ENCODE measurements at regions not wholly inside any gene's neighbourhood (a gene's known extent, or its start where the extent isn't known, plus 50 kb on each side); places are given as distances from the start of the nearest gene placed in this dataset.

GRCh38 chr4:180617196-180617595 is 1626.0 kb upstream of the TENM3 start (continued):
- TF ChIP-seq USF2 (IDR thresholded peaks at IDR 0.05; ENCODE audit: low read depth, low read length) (0 out of 2 replicates have a peak, but pooled peaks have one; percentile 37), USF2 (CRISPR knock-in tag; IDR thresholded peaks at IDR 0.05; ENCODE audit: borderline replicate concordance) (no peak), YEATS2 (CRISPR knock-in tag; IDR thresholded peaks at IDR 0.05; ENCODE audit: borderline replicate concordance) (no peak), FOXP4 (CRISPR knock-in tag; IDR thresholded peaks at IDR 0.05) (0 out of 2 replicates have a peak, but pooled peaks have one; percentile 17), GATAD1 (CRISPR knock-in tag; IDR thresholded peaks at IDR 0.05) (no peak), ZNF768 (CRISPR knock-in tag; IDR thresholded peaks at IDR 0.05) (no peak), TBX2 (CRISPR knock-in tag; IDR thresholded peaks at IDR 0.05; ENCODE audit: borderline replicate concordance) (peak; percentile 19; the same call in 1 of the 2 replicates), GATAD2A (CRISPR knock-in tag; IDR thresholded peaks at IDR 0.05) (no peak), PPARG (CRISPR knock-in tag; conservative IDR thresholded peaks at IDR 0.05) (no peak), SOX13 (IDR thresholded peaks at IDR 0.05) (no peak), SOX13 (CRISPR knock-in tag; conservative IDR thresholded peaks at IDR 0.05 in 1 of 2, IDR thresholded peaks at IDR 0.05 in 1 of 2) (no peak), HNF4A (CRISPR knock-in tag; IDR thresholded peaks at IDR 0.05) (peak; percentile 46), NR2F1 (CRISPR knock-in tag; IDR thresholded peaks at IDR 0.05) (peak in 1 of 2 experiments; percentile 66; a peak in 2 of 4 replicates), BATF2 (CRISPR knock-in tag; IDR thresholded peaks at IDR 0.05) (no peak), ZBTB44 (CRISPR knock-in tag; IDR thresholded peaks at IDR 0.05) (no peak), ZBTB2 (CRISPR knock-in tag; IDR thresholded peaks at IDR 0.05; ENCODE audit: low read depth) (no peak), MIXL1 (CRISPR knock-in tag; IDR thresholded peaks at IDR 0.05) (peak; percentile 74), ZNF609 (CRISPR knock-in tag; IDR thresholded peaks at IDR 0.05; ENCODE audit: borderline replicate concordance) (no peak)

All from HepG2 (cell line).